Spleen (tissue), 11 donors: ENCODE measurements at regions not wholly inside any gene's neighbourhood (a gene's known extent, or its start where the extent isn't known, plus 50 kb on each side); places are given as distances from the start of the nearest gene placed in this dataset.

Experiments used
- DNase-seq: peaks from one replicate; pipeline ENCODE4 v3.0.0-alpha.2; 2020
- H3K27ac ChIP-seq, 8 donors: fragments of 200-600 bp; sonication (generic) in 7 of 8; 1 replicate in 4 of 8; 2 replicates in 4 of 8; pipeline versions ENCODE4 v1.5.0 to v1.8.0; 2016 to 2021; ENCODE audit warnings: inconsistent platforms in 4 of 8, mild to moderate bottlenecking in 4 of 8, moderate library complexity in 1 of 8
- H3K27me3 ChIP-seq, 7 donors: fragments of 200-600 bp; sonication (generic) in 6 of 7; replicated peaks in 1 of 7; 1 replicate in 4 of 7; 2 replicates in 3 of 7; pipeline versions ENCODE4 v1.5.0 to v1.8.0; 2016 to 2021; ENCODE audit warnings: inconsistent platforms in 3 of 7, mild to moderate bottlenecking in 1 of 7
- H3K36me3 ChIP-seq, 6 donors: fragments of 200-600 bp; sonication (generic) in 5 of 6; 1 replicate in 4 of 6; 2 replicates in 2 of 6; pipeline versions ENCODE4 v1.5.0 to v1.8.0; 2016 to 2021; ENCODE audit warnings: inconsistent platforms in 2 of 6
- H3K4me1 ChIP-seq, 6 donors: fragments of 200-600 bp; sonication (generic) in 5 of 6; 1 replicate in 3 of 6; 2 replicates in 3 of 6; pipeline versions ENCODE4 v1.5.0 to v1.8.0; 2016 to 2021; ENCODE audit warnings: inconsistent platforms in 3 of 6
- H3K4me3 ChIP-seq, 8 donors: fragments of 200-600 bp; sonication (generic) in 7 of 8; 1 replicate in 4 of 8; 2 replicates in 4 of 8; pipeline versions ENCODE4 v1.5.0 to v1.8.0; 2016 to 2021; ENCODE audit warnings: inconsistent platforms in 4 of 8, mild to moderate bottlenecking in 4 of 8, moderate library complexity in 2 of 8
- H3K9me3 ChIP-seq, 8 donors: fragments of 200-600 bp; sonication (generic) in 7 of 8; 1 replicate in 4 of 8; 2 replicates in 4 of 8; pipeline versions ENCODE4 v1.5.0 to v1.8.0; 2016 to 2021; ENCODE audit warnings: inconsistent platforms in 4 of 8
- CTCF ChIP-seq, 11 experiments: fragments of 200-600 bp in 7 of 11; fragments of 450-650 bp in 4 of 11; sonication (generic) in 4 of 11; IDR thresholded peaks in 8 of 11; conservative IDR thresholded peaks in 3 of 11; 1 replicate in 7 of 11; 2 replicates in 4 of 11; pipeline versions ENCODE4 v1.4.0 to v1.8.0; 2016 to 2021; ENCODE audit warnings: antibody characterized with exemption in 11 of 11, inconsistent platforms in 4 of 11, mild to moderate bottlenecking in 1 of 11
- POLR2A ChIP-seq, 3 donors: fragments of 450-650 bp; IDR thresholded peaks; one replicate each; pipeline ENCODE4 v1.5.1; 2017; ENCODE audit warnings: antibody characterized with exemption in 3 of 3, mild to moderate bottlenecking in 1 of 3
- POLR2AphosphoS5 ChIP-seq, 3 donors: sonication (generic); formaldehyde crosslinking; IDR thresholded peaks; one replicate each; pipeline ENCODE4 v1.5.1; 2017; ENCODE audit warnings: antibody characterized with exemption in 3 of 3
- WGBS, 5 donors: extraction: QIAGEN DNeasy Blood & Tissue Kit in 3 of 5; methylation state at CpG; one replicate each; pipeline versions ENCODE4 v1.1.5 to v1.1.7; 2013 to 2018; 5-methylcytosine and 5-hydroxymethylcytosine counted together
- intact Hi-C: fragments of 100-400 bp; cut with DNase I; formaldehyde crosslinking; loops from one replicate; pipeline ENCODE4 v1.15.0; 2023; ENCODE audit warnings: low total_unique reads
- donor health status: healthy with polysubstance abuse.
- donor health status: DM: no; HTN: no; CAD: no; lungs with moderate emphysema.
- donor health status: DM: no; HTN: no; CAD: no.
- donor health status: Bipolar disorder and iron deficiency.
- donor health status: healthy.
- donor health status: DM: no; HTN: no; CAD: no.
- donor health status: DM: yes; HTN: yes; CAD: no.

GRCh38 chr3:176009256-176009655, 1150.1 kb downstream of the NAALADL2 start:
- Histone ChIP-seq H3K27ac (no peak overlapping the region), H3K27me3 (no peaks in the 10 kb centered on the region), H3K36me3 (no peaks in the 10 kb centered on the region), H3K4me3 (no peak overlapping the region), H3K9me3 (peaks cover 0 to 3% (median 0%) of the 10 kb centered on the region in 8 donors), H3K4me1 (no peaks in the 10 kb centered on the region)
- intact Hi-C loops: no loop called here
- WGBS, 5 donors: 3 to 20% (median 8%) methylated on average over 1 of the region's 1 CpG
- TF ChIP-seq CTCF (IDR thresholded peaks at IDR 0.05 in 8 of 11, conservative IDR thresholded peaks at IDR 0.05 in 3 of 11): no peak
- TF ChIP-seq POLR2AphosphoS5 (IDR thresholded peaks at IDR 0.05): no peak
- no peak for TF ChIP-seq POLR2A (IDR thresholded peaks at IDR 0.05)
- DNase-seq: no peak

- no peak for DNase-seq
- intact Hi-C loops: no loop called here
- Histone ChIP-seq H3K27me3 (no peaks in the 10 kb centered on the region), H3K36me3 (no peaks in the 10 kb centered on the region), H3K4me1 (no peaks in the 10 kb centered on the region), H3K9me3 (no peaks in the 10 kb centered on the region), H3K27ac (no peak overlapping the region), H3K4me3 (no peak overlapping the region)
- TF ChIP-seq POLR2AphosphoS5 (IDR thresholded peaks at IDR 0.05) (no peak), CTCF (IDR thresholded peaks at IDR 0.05 in 8 of 11, conservative IDR thresholded peaks at IDR 0.05 in 3 of 11) (no peak), POLR2A (IDR thresholded peaks at IDR 0.05) (no peak)
- WGBS, 5 donors: 79 to 93% (median 85%) methylated on average over 1 of the region's 1 CpG
Observed at GRCh38 chr3:176005564-176005963, 1146.4 kb downstream of the NAALADL2 start.

GRCh38 chr3:175989161-175989560, 1130.0 kb downstream of the NAALADL2 start:
- intact Hi-C loops: no loop called here
- WGBS, 5 donors: 75 to 94% (median 89%) methylated on average over 2 of the region's 2 CpGs
- no peak overlapping the region for H3K27ac ChIP-seq
- no peak overlapping the region for H3K4me3 ChIP-seq
- peaks cover 0 to 30% (median 14%) of the 10 kb centered on the region in 8 donors for H3K9me3 ChIP-seq
- no peaks in the 10 kb centered on the region for H3K36me3 ChIP-seq
- H3K27me3 ChIP-seq: no peaks in the 10 kb centered on the region
- TF ChIP-seq CTCF (IDR thresholded peaks at IDR 0.05 in 8 of 11, conservative IDR thresholded peaks at IDR 0.05 in 3 of 11) (no peak), POLR2AphosphoS5 (IDR thresholded peaks at IDR 0.05) (no peak), POLR2A (IDR thresholded peaks at IDR 0.05) (no peak)
- no peak for DNase-seq
- no peaks in the 10 kb centered on the region for H3K4me1 ChIP-seq

- no peaks in the 10 kb centered on the region for H3K36me3 ChIP-seq
- H3K9me3 ChIP-seq: peaks cover 0 to 30% (median 14%) of the 10 kb centered on the region in 8 donors
- 55 to 67% (median 65%) methylated on average over 1 of the region's 1 CpG for WGBS, 5 donors
- intact Hi-C loops: no loop called here
- no peaks in the 10 kb centered on the region for H3K27me3 ChIP-seq
- TF ChIP-seq CTCF (IDR thresholded peaks at IDR 0.05 in 8 of 11, conservative IDR thresholded peaks at IDR 0.05 in 3 of 11): no peak
- TF ChIP-seq POLR2AphosphoS5 (IDR thresholded peaks at IDR 0.05): no peak
- no peak for TF ChIP-seq POLR2A (IDR thresholded peaks at IDR 0.05)
- no peak for DNase-seq
- no peaks in the 10 kb centered on the region for H3K4me1 ChIP-seq
- H3K4me3 ChIP-seq: no peak overlapping the region
- no peak overlapping the region for H3K27ac ChIP-seq
Observed at GRCh38 chr3:175988401-175988800, 1129.3 kb downstream of the NAALADL2 start.
